Keratinocyte (primary cell): ENCODE measurements at regions not wholly inside any gene's neighbourhood (a gene's known extent, or its start where the extent isn't known, plus 50 kb on each side); places are given as distances from the start of the nearest gene placed in this dataset.
A peak's percentile ranks its signal among the peaks of the same experiment; 100 is the strongest.

ENCODE experiments used
- DNase-seq: peaks from one replicate; pipeline ENCODE4 v3.0.0-alpha.2; 2011; ENCODE audit warnings: low read depth, missing footprints, low spot score
- FAIRE-seq: peaks from 2 replicates; lab custom pipeline; 2011; peaks lifted over from hg19 to GRCh38; lab: Jason Lieb, UNC
- H2AFZ ChIP-seq: 2 replicates; pipeline ENCODE4 v1.6.0; 2012; ENCODE audit warnings: low read length, control low read depth, inconsistent platforms; ENCODE audit not compliant: control insufficient read depth
- H3K27ac ChIP-seq: 2 replicates; pipeline ENCODE4 v1.5.1; 2011; ENCODE audit warnings: low read length; ENCODE audit not compliant: control insufficient read depth, insufficient read depth
- H3K27me3 ChIP-seq: 3 replicates; pipeline ENCODE4 v1.6.0; 2011; ENCODE audit warnings: low read length; ENCODE audit not compliant: control insufficient read depth, insufficient read depth; ENCODE audit errors: extremely low read depth
- H3K36me3 ChIP-seq, 2 experiments: 2 replicates in 1 of 2; 3 replicates in 1 of 2; pipeline ENCODE4 v1.5.1; 2011; ENCODE audit warnings: low read length in 2 of 2, mild to moderate bottlenecking in 1 of 2; ENCODE audit not compliant: control insufficient read depth in 2 of 2, insufficient read depth in 2 of 2; ENCODE audit errors: extremely low read depth in 1 of 2
- H3K4me1 ChIP-seq: 3 replicates; pipeline ENCODE4 v1.5.1; 2011; ENCODE audit warnings: low read length; ENCODE audit not compliant: control insufficient read depth, insufficient read depth; ENCODE audit errors: extremely low read depth
- H3K4me2 ChIP-seq: 3 replicates; pipeline ENCODE4 v1.6.0; 2011; ENCODE audit warnings: low read depth, low read length; ENCODE audit not compliant: control insufficient read depth, insufficient read depth; ENCODE audit errors: extremely low read depth
- H3K4me3 ChIP-seq, 3 experiments: fragments of 200-600 bp in 1 of 3; sonication (generic) in 1 of 3; 2 replicates in 2 of 3; 3 replicates in 1 of 3; pipeline ENCODE4 v1.5.1; 2011 to 2016; ENCODE audit warnings: low read length in 3 of 3, mild to moderate bottlenecking in 3 of 3, control low read depth in 2 of 3, inconsistent platforms in 1 of 3, low read depth in 1 of 3, mixed read lengths in 1 of 3, mixed run types in 1 of 3, moderate library complexity in 1 of 3; ENCODE audit not compliant: control insufficient read depth in 2 of 3, insufficient read depth in 2 of 3; ENCODE audit errors: extremely low read depth in 1 of 3
- H3K79me2 ChIP-seq: 2 replicates; pipeline ENCODE4 v1.6.0; 2012; ENCODE audit warnings: low read length; ENCODE audit not compliant: control insufficient read depth, insufficient read depth
- H3K9ac ChIP-seq: 3 replicates; pipeline ENCODE4 v1.6.0; 2011; ENCODE audit warnings: low read length; ENCODE audit not compliant: control insufficient read depth, insufficient read depth; ENCODE audit errors: extremely low read depth
- H3K9me1 ChIP-seq: 3 replicates; pipeline ENCODE4 v1.6.0; 2011; ENCODE audit warnings: low read length; ENCODE audit not compliant: control insufficient read depth, insufficient read depth; ENCODE audit errors: extremely low read depth
- H3K9me3 ChIP-seq: 2 replicates; pipeline ENCODE4 v1.5.1; 2012; ENCODE audit warnings: low read depth, low read length; ENCODE audit not compliant: control insufficient read depth
- H4K20me1 ChIP-seq: 3 replicates; pipeline ENCODE4 v1.6.0; 2011; ENCODE audit warnings: low read length; ENCODE audit not compliant: control insufficient read depth, insufficient read depth; ENCODE audit errors: extremely low read depth
- CTCF ChIP-seq, 3 experiments: IDR thresholded peaks in 1 of 3; conservative IDR thresholded peaks in 1 of 3; optimal IDR thresholded peaks in 1 of 3; 2 replicates in 2 of 3; 3 replicates in 1 of 3; pipeline versions ENCODE3 to v1.5.1; 2011; ENCODE audit warnings: low read length in 3 of 3, mild to moderate bottlenecking in 3 of 3, moderate library complexity in 2 of 3, control low read depth in 1 of 3, inconsistent platforms in 1 of 3; ENCODE audit not compliant: insufficient read depth in 2 of 3; ENCODE audit errors: extremely low read depth in 1 of 3
- EZH2 ChIP-seq: IDR thresholded peaks from one replicate; pipeline ENCODE4 v1.6.1; 2012; ENCODE audit warnings: inconsistent platforms, mild to moderate bottlenecking, low read length, moderate library complexity
- dilution Hi-C: fragments of 300-500 bp; cut with MboI; formaldehyde crosslinking; loops from one replicate; pipeline ENCODE4 v1.7.0; 2020; ENCODE audit warnings: low sequenced_read_pairs; ENCODE audit not compliant: extremely low pct_ligation_motif_present

DNA sequence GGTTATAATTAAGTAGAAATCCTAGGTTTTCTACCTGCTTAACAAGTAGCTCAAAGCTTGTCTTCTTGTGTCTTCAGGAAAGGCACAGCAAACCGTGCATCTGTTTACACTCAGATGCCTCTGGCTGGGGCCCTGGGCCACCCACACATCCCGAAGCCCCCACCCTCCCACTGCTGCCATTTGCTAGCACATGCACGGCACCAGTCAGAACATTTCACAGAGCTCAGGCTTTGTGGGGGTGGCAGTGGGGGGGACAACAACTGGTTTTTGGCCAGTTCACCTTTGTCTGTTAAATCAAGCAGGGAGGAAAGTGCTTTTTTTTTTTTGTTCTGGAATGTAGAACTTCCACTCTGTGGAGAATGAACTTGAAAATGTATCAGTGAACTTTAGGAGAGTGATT, 77.7 kb downstream of the LINC00237 start:
- H3K4me1 ChIP-seq: no peaks in the 10 kb centered on the region
- H3K4me3 ChIP-seq: no peak overlapping the region
- H3K27ac ChIP-seq: no peak overlapping the region
- FAIRE-seq (no peak), DNase-seq (no peak)
- H3K9me1 ChIP-seq: no peaks in the 10 kb centered on the region
- H3K27me3 ChIP-seq: no peaks in the 10 kb centered on the region
- no peaks in the 10 kb centered on the region for H3K79me2 ChIP-seq
- no peak overlapping the region for H2AFZ ChIP-seq
- H4K20me1 ChIP-seq: no peaks in the 10 kb centered on the region
- no peak overlapping the region for H3K4me2 ChIP-seq
- dilution Hi-C loops: no loop called here
- TF ChIP-seq EZH2 (no peak), CTCF (optimal IDR thresholded peaks at IDR 0.05 in 1 of 3, IDR thresholded peaks at IDR 0.05 in 1 of 3, conservative IDR thresholded peaks at IDR 0.05 in 1 of 3; ENCODE audit: extremely low read depth in 1 of 3, insufficient read depth in 2 of 3, low read length in 3 of 3) (no peak)
- H3K36me3 ChIP-seq: no peaks in the 10 kb centered on the region
- H3K9ac ChIP-seq: no peak overlapping the region
- H3K9me3 ChIP-seq: peaks cover 1% of the 10 kb centered on the region

DNA sequence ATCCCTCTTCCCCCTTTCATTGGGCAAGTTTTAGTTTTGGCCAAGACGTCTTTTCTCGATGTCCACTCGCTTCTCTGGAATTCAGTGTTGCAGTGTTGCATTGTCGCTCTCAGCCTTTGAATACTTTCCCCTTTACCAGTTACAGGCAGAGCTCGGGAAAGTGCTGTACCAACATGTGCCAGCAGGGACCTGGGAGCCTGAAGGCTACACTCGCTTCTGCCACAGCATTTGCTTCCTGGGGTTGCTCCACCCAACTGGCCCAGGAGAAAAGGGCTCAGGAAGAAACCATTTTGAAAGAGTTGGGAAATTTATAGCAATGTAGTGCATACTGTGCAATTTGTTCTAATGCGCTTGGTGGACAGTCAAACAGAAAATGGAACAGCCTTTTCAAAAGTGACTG, 78.6 kb downstream of the LINC00237 start:
- no peak overlapping the region for H3K27ac ChIP-seq
- H3K4me1 ChIP-seq: no peaks in the 10 kb centered on the region
- no peaks in the 10 kb centered on the region for H3K36me3 ChIP-seq
- no peaks in the 10 kb centered on the region for H4K20me1 ChIP-seq
- H3K79me2 ChIP-seq: no peaks in the 10 kb centered on the region
- H2AFZ ChIP-seq: no peak overlapping the region
- no peak overlapping the region for H3K4me2 ChIP-seq
- H3K9ac ChIP-seq: no peak overlapping the region
- DNase-seq (no peak), FAIRE-seq (no peak)
- no peak overlapping the region for H3K4me3 ChIP-seq
- dilution Hi-C loops: no loop called here
- no peak for TF ChIP-seq EZH2
- TF ChIP-seq CTCF (optimal IDR thresholded peaks at IDR 0.05 in 1 of 3, IDR thresholded peaks at IDR 0.05 in 1 of 3, conservative IDR thresholded peaks at IDR 0.05 in 1 of 3; ENCODE audit: extremely low read depth in 1 of 3, insufficient read depth in 2 of 3, low read length in 3 of 3): peak in 1 of 3 experiments; percentile 37
- peaks cover 1% of the 10 kb centered on the region for H3K9me3 ChIP-seq
- H3K27me3 ChIP-seq: no peaks in the 10 kb centered on the region
- H3K9me1 ChIP-seq: no peaks in the 10 kb centered on the region
